Non-pigmented ciliary epithelial cell (primary cell): ENCODE measurements at regions not wholly inside any gene's neighbourhood (a gene's known extent, or its start where the extent isn't known, plus 50 kb on each side); places are given as distances from the start of the nearest gene placed in this dataset.
"Not testable (repeated sequence)": the region's sequence is repeated elsewhere in the genome, so short reads cannot be mapped to it uniquely, and the experiment has no call there.

Source experiments
- DNase-seq: peaks from one replicate; pipeline ENCODE4 v3.0.0-alpha.2; 2010; ENCODE audit warnings: low read depth

GRCh38 chr15:26126819-26127387, 263.8 kb upstream of the ATP10A start:
- no peak for DNase-seq

GRCh38 chr15:26126070-26126469, 262.9 kb upstream of the ATP10A start:
- DNase-seq, result no peak

GRCh38 chr15:26125664-26126063, 262.5 kb upstream of the ATP10A start:
- no peak for DNase-seq

GRCh38 chr15:26119322-26119721, 256.2 kb upstream of the ATP10A start:
- no peak for DNase-seq

GRCh38 chr15:26115229-26115943, 252.3 kb upstream of the ATP10A start:
- DNase-seq, result no peak

- DNase-seq, result not testable (repeated sequence)
These were observed 251.0 kb upstream of the ATP10A start for GRCh38 chr15:26114128-26114527.

- DNase-seq, result no peak
These were observed 250.2 kb upstream of the ATP10A start for GRCh38 chr15:26113296-26113695.

- no peak for DNase-seq
These were observed 246.1 kb upstream of the ATP10A start for GRCh38 chr15:26109203-26109602.

GRCh38 chr15:26106556-26106955, 243.4 kb upstream of the ATP10A start:
- DNase-seq, result no peak

- DNase-seq, result no peak
These were observed 239.9 kb upstream of the ATP10A start for GRCh38 chr15:26103002-26103404.

- no peak for DNase-seq
These were observed 239.2 kb upstream of the ATP10A start for GRCh38 chr15:26102365-26102764.

- DNase-seq, result no peak
These were observed 238.3 kb upstream of the ATP10A start for GRCh38 chr15:26101443-26101842.

GRCh38 chr15:26098801-26099200, 235.7 kb upstream of the ATP10A start:
- no peak for DNase-seq

- DNase-seq, result no peak
These were observed 234.1 kb upstream of the ATP10A start for GRCh38 chr15:26097216-26097615.

- no peak for DNase-seq
These were observed 233.5 kb upstream of the ATP10A start for GRCh38 chr15:26096581-26096980.

- no peak for DNase-seq
These were observed 232.7 kb upstream of the ATP10A start for GRCh38 chr15:26095710-26096330.

GRCh38 chr15:26091184-26091583, 228.1 kb upstream of the ATP10A start:
- no peak for DNase-seq

- no peak for DNase-seq
These were observed 224.8 kb upstream of the ATP10A start for GRCh38 chr15:26087881-26088280.

GRCh38 chr15:26087395-26087794, 224.3 kb upstream of the ATP10A start:
- no peak for DNase-seq

GRCh38 chr15:26084771-26085170, 221.6 kb upstream of the ATP10A start:
- DNase-seq, result no peak

- DNase-seq, result no peak
These were observed 220.8 kb upstream of the ATP10A start for GRCh38 chr15:26083896-26084295.

- no peak for DNase-seq
These were observed 220.3 kb upstream of the ATP10A start for GRCh38 chr15:26083457-26083856.
